ENCODE measurements at regions not wholly inside any gene's neighbourhood (a gene's known extent, or its start where the extent isn't known, plus 50 kb on each side); places are given as distances from the start of the nearest gene placed in this dataset.

GRCh38 chr5:135103575-135103853 lies 69.5 kb upstream of the PITX1 start:
- TF ChIP-seq POLR2AphosphoS5 (IDR thresholded peaks at IDR 0.05; ENCODE audit: borderline replicate concordance, low read depth, low read length), result no peak
- no peak for TF ChIP-seq EZH2 (IDR thresholded peaks at IDR 0.05)

Measured in SK-N-MC (cell line).